ENCODE measurements at regions not wholly inside any gene's neighbourhood (a gene's known extent, or its start where the extent isn't known, plus 50 kb on each side); places are given as distances from the start of the nearest gene placed in this dataset.

- no peak for DNase-seq
These were observed 125.3 kb upstream of the RUNX3 start for GRCh38 chr1:25055324-25055780.

- DNase-seq, result no peak
These were observed 124.6 kb upstream of the RUNX3 start for GRCh38 chr1:25054526-25055323.

DNA sequence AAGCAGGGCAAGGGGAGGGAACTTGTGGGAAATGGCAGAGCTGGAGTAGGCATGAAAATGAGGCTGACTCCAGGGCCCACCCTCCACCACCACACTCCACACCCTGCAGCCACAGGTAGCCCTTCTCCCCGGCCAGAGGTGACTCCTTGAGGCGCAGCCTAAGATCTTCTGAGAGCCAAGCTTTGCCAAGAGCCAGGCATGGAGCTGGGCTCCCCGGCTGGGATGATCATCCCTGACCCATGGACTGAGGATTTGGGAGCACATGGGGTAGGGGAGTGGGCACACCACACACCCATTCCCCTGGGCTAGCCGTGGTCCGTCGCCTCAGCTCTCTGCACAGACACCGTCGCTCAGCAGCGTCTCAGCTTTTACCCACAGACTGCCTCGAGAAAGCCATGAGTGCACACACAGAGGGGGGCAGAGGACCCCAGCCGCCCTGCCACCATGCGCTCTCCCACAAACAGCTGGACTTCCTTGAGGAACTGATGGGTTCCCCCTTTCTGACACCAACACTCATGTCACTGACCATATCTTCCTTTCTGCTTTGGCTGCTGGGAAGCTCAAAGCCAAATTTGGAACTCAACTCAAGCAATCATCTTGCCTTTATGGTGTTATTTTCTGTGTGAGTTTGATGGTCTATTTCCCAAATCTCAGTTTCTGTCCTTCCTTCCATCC, 123.6 kb upstream of the RUNX3 start:
- no peak for DNase-seq

DNA sequence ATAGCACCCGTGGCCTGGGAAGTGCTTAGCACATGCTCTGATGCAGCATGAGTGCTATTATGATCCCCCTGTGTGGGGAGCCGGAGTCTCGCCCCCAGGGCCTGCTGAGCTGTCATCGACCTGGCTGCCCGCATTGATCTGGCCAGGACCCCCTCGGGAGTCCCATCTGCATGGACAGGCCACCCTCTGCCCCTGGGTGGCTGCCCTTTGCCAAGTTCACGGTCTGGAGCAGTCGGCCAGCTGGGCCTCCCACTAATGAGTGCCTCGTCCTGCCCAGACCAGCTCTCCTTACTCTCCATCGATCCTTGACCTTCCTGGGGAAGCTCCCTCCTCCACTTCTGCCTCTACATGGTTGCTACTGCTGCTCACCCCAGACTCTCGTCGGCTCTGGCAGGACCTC, 121.8 kb upstream of the RUNX3 start:
- DNase-seq, result no peak

DNA sequence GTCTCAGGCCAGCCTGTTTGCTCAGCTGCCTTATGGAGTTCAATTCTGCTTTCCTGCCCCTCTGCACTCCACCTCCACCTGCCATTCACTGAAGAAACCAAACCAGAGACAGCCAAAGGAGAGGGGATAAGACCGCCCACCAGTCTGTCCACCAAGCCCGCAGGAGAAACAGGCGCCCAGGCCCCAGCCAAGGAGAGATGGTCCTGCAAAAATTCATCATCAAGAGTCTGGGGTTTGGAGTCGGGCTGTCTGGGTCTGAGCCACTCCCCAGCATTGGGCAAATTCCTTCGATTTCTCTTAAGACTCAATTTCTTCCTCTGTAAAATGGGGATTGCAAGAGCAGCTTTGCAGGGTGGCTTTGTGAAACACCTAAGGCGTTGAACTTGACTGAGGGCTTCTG, 121.4 kb upstream of the RUNX3 start:
- no peak for DNase-seq

DNA sequence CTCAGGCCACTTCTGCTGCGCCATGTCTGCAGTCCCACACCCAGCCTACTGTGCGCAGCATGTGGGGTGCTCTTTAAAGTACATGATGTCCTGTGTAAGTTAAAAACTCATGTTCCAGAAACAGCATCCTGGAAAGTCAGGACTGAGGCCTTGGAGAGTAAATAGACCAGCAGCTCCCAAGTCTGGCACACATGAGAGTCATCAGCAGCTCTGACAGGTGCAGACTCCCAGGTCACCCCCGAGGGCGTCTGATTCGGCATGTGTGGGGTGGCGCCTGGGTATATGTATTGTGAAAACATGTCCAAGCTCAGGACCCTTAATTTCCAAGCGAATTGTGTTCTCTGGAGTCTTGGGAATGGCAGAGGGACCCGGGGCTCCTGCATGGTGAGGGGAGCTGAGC, 120.1 kb upstream of the RUNX3 start:
- DNase-seq, result no peak

- DNase-seq, result no peak
These were observed 119.1 kb upstream of the RUNX3 start for GRCh38 chr1:25049190-25049589.

DNA sequence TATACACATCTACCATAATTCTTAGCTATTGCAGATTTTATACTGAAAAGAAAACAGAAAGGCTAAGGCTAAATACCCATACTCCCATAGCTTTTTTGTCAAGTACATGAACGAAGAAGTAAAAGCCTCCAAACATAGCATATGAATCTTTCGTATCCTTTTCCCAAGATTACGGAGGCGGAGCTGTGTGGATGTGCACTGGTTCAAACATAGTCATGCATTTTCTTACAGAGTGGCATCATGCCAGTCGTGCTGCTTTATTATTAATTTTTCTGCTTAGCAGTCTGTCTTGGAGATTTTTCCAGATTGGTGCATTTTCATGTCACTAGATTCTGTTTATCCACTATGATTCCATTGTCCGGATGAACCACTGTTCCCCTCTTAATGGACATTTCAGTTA, 118.7 kb upstream of the RUNX3 start:
- no peak for DNase-seq

- no peak for DNase-seq
These were observed 117.6 kb upstream of the RUNX3 start for GRCh38 chr1:25047506-25048240.

GRCh38 chr1:25046194-25046532, 116.1 kb upstream of the RUNX3 start:
- no peak for DNase-seq

GRCh38 chr1:25045480-25046193, 115.6 kb upstream of the RUNX3 start:
- no peak for DNase-seq

DNA sequence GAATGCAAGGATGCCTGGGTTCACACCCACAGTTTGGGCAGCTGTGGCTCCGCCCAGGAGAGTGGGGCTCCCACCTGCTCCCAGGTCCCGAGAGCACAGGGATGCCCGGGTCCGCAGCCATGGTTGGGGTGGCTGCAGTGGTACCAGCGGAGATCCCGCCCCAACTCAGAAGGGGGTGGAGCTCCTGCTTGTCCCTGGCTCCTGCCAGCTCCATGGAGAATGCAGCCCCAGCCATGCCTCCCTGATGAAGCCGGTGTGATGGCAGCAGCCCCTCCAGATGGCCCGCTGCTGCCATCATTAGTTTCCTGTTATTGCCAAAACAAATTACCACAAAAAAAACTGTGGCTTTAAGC, 113.1 kb upstream of the RUNX3 start:
- DNase-seq, result no peak

DNA sequence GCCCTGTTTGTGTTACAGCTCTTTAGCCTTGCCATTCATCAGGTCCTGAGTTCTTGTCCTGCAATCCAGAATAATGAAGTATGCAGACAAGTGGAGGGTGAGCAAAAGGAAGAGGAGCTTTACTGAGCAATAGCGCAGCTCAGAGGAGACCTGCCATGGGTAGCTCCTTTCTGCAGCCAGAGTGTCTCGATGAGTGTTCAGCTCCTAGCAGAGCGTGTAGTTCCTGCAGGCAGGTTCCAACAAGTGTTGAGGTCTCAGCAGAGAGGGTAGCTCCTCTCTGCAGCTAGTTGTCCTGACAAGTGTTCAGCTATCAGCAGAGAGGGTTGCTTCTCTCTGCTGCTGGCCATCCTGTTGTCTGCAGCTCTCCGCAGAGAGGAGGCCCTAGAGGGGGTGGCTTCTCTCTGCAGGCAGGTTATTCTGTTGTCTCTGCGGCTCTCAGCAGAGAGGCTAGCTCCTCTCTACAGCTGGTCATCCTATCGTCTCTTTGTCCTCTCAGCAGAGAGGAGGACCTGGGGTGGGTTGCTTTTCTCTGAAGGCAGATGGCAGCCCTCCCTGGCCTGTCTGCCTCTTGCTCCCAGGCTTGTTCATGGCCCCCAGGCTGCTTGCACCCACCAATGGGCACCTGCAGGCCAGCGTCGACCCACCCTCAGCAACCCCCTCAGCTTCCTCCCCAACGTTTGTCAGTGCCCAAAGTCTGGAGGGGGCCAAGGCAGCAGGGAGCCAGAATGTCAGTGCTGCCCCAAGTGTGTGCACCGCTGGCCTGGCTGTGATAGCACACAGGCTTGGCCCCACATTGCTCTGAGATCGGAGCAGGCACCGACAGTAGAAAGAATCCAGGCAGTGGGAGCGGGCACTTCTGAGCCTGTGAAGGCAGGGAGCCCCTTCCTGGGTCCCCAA, 112.5 kb upstream of the RUNX3 start:
- DNase-seq, result no peak

- DNase-seq, result no peak
These were observed 111.8 kb upstream of the RUNX3 start for GRCh38 chr1:25041916-25042315.

GRCh38 chr1:25040122-25040685, 110.1 kb upstream of the RUNX3 start:
- no peak for DNase-seq

- no peak for DNase-seq
These were observed 109.2 kb upstream of the RUNX3 start for GRCh38 chr1:25039229-25039628.

GRCh38 chr1:25038699-25039098, 108.6 kb upstream of the RUNX3 start:
- DNase-seq, result no peak

DNA sequence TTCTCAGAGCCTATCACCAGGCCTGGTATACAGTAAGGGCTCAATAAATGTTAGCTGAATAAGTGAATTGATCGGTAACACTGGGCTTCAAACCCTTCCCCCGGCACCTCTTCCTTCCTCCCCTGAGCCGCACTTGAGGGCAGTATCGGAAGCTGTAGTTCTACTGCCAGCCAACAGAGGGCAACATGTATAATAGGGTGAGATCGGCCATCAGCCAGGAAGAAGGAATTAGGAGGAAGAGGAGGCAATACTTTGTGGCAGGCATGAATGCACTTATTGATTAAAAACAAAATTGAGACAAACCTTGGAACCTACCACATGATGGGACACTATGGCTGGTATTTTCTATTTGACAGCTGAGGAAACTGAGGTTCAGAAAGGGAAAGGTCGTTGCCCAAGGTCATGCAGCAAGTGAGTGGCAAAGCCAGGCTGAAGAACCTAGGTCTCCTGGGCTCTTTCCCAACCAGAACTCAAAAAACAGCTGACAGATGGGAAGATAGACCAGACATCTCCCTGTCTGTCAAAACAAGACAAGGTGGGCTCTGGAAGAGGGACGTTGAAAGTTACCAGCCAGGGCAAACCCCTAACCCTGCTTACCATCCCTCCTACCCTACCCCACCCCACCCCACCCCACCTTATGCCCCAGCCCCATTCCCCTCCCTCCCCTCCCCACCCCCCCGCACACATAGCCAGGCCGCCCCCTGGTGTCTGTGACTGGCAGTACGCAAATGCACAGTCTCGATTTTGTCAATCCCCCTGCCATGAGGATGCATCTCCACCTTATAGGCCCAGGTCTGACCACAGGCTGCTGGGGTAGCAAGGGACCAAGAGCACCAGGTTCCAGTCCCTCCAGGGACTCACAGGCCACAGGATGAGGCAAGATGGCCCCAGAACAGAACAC, 107.3 kb upstream of the RUNX3 start:
- DNase-seq, result peak; percentile 65

- peak; percentile 29 for DNase-seq
These were observed 106.1 kb upstream of the RUNX3 start for GRCh38 chr1:25036117-25036546.

- DNase-seq, result no peak
These were observed 105.5 kb upstream of the RUNX3 start for GRCh38 chr1:25035523-25036116.
